ENCODE measurements at regions not wholly inside any gene's neighbourhood (a gene's known extent, or its start where the extent isn't known, plus 50 kb on each side); places are given as distances from the start of the nearest gene placed in this dataset.

GRCh38 chr10:8639486-8640185 lies 585.1 kb downstream of the GATA3 start:
- Mint-ChIP-seq H3K4me3 (no peak overlapping the region), H3K4me1 (no peaks in the 10 kb centered on the region), H3K36me3 (no peaks in the 10 kb centered on the region), H3K9me3 (peaks cover 0 to 8% (median 3%) of the 10 kb centered on the region in 3 donors), H3K27me3 (peaks cover 0 to 12% of the 10 kb centered on the region in 2 donors), H3K27ac (no peak overlapping the region)
- no peak overlapping the region for H3K4me3 ChIP-seq (ENCODE audit: control insufficient read depth in 1 of 2, extremely low read depth in 1 of 2, low read length in 1 of 2)
- POLR2A ChIA-PET = no interaction called here
- no peak for ATAC-seq (replicated peaks in 1 of 4)
- no peaks in the 10 kb centered on the region for H3K4me1 ChIP-seq (ENCODE audit: control insufficient read depth in 1 of 2, extremely low read depth in 1 of 2, insufficient read depth in 2 of 2, low read length in 2 of 2)
- no peaks in the 10 kb centered on the region for H3K9me3 ChIP-seq
- CTCF ChIA-PET = no interaction called here
- H3K27ac ChIP-seq (ENCODE audit: low read length) = no peak overlapping the region
- DNase-seq = no peak
- H3K27me3 ChIP-seq (replicated peaks in 1 of 2; ENCODE audit: control insufficient read depth in 2 of 2, extremely low read depth in 1 of 2, insufficient read depth in 2 of 2, low read length in 1 of 2) = peaks cover 0 to 3% of the 10 kb centered on the region in 2 experiments
- WGBS (ENCODE audit: insufficient coverage) = 80% methylated on average over 1 of the region's 6 CpGs
- no peaks in the 10 kb centered on the region for H3K36me3 ChIP-seq (ENCODE audit: control insufficient read depth in 2 of 2, extremely low read depth in 1 of 2, insufficient read depth in 1 of 2, low read length in 1 of 2)

- H3K4me1 ChIP-seq (ENCODE audit: control insufficient read depth in 1 of 2, extremely low read depth in 1 of 2, insufficient read depth in 2 of 2, low read length in 2 of 2) = no peaks in the 10 kb centered on the region
- H3K4me3 ChIP-seq (ENCODE audit: control insufficient read depth in 1 of 2, extremely low read depth in 1 of 2, low read length in 1 of 2) = no peak overlapping the region
- peaks cover 0 to under 1% of the 10 kb centered on the region in 2 experiments for H3K27me3 ChIP-seq (replicated peaks in 1 of 2; ENCODE audit: control insufficient read depth in 2 of 2, extremely low read depth in 1 of 2, insufficient read depth in 2 of 2, low read length in 1 of 2)
- DNase-seq (no peak), ATAC-seq (replicated peaks in 1 of 4) (no peak)
- no peaks in the 10 kb centered on the region for H3K4me1 Mint-ChIP-seq
- no peaks in the 10 kb centered on the region for H3K36me3 ChIP-seq (ENCODE audit: control insufficient read depth in 2 of 2, extremely low read depth in 1 of 2, insufficient read depth in 1 of 2, low read length in 1 of 2)
- H3K27me3 Mint-ChIP-seq = peaks cover 0 to 12% of the 10 kb centered on the region in 2 donors
- ChIA-PET POLR2A (no interaction called here), CTCF (no interaction called here)
- H3K36me3 Mint-ChIP-seq = no peaks in the 10 kb centered on the region
- H3K9me3 Mint-ChIP-seq = peaks cover 0 to 8% (median 3%) of the 10 kb centered on the region in 3 donors
- WGBS (ENCODE audit: insufficient coverage) = 100% methylated on average over 1 of the region's 3 CpGs
- no peaks in the 10 kb centered on the region for H3K9me3 ChIP-seq
- H3K4me3 Mint-ChIP-seq = no peak overlapping the region
- H3K27ac ChIP-seq (ENCODE audit: low read length) = no peak overlapping the region
- no peak overlapping the region for H3K27ac Mint-ChIP-seq
These were observed 585.8 kb downstream of the GATA3 start for GRCh38 chr10:8640301-8640700.

- no peaks in the 10 kb centered on the region for H3K36me3 ChIP-seq (ENCODE audit: control insufficient read depth in 2 of 2, extremely low read depth in 1 of 2, insufficient read depth in 1 of 2, low read length in 1 of 2)
- H3K9me3 Mint-ChIP-seq = peaks cover 0 to 8% (median 3%) of the 10 kb centered on the region in 3 donors
- H3K4me3 Mint-ChIP-seq = no peak overlapping the region
- no peaks in the 10 kb centered on the region for H3K4me1 Mint-ChIP-seq
- H3K27ac ChIP-seq (ENCODE audit: low read length) = no peak overlapping the region
- DNase-seq (no peak), ATAC-seq (replicated peaks in 1 of 4) (no peak)
- no peak overlapping the region for H3K4me3 ChIP-seq (ENCODE audit: control insufficient read depth in 1 of 2, extremely low read depth in 1 of 2, low read length in 1 of 2)
- ChIA-PET POLR2A (no interaction called here), CTCF (no interaction called here)
- no peaks in the 10 kb centered on the region for H3K4me1 ChIP-seq (ENCODE audit: control insufficient read depth in 1 of 2, extremely low read depth in 1 of 2, insufficient read depth in 2 of 2, low read length in 2 of 2)
- H3K9me3 ChIP-seq = no peaks in the 10 kb centered on the region
- H3K36me3 Mint-ChIP-seq = no peaks in the 10 kb centered on the region
- no peak overlapping the region for H3K27ac Mint-ChIP-seq
- no peaks in the 10 kb centered on the region for H3K27me3 ChIP-seq (replicated peaks in 1 of 2; ENCODE audit: control insufficient read depth in 2 of 2, extremely low read depth in 1 of 2, insufficient read depth in 2 of 2, low read length in 1 of 2)
- H3K27me3 Mint-ChIP-seq = peaks cover 0 to 12% of the 10 kb centered on the region in 2 donors
These were observed 586.4 kb downstream of the GATA3 start for GRCh38 chr10:8640878-8641277.

GRCh38 chr10:8656261-8656660 lies 601.8 kb downstream of the GATA3 start:
- Mint-ChIP-seq H3K9me3 (no peaks in the 10 kb centered on the region), H3K36me3 (no peaks in the 10 kb centered on the region), H3K27ac (no peak overlapping the region), H3K4me3 (no peak overlapping the region), H3K4me1 (no peaks in the 10 kb centered on the region), H3K27me3 (peaks cover 0 to 6% of the 10 kb centered on the region in 2 donors)
- POLR2A ChIA-PET = no interaction called here
- Histone ChIP-seq H3K4me3 (ENCODE audit: control insufficient read depth in 1 of 2, extremely low read depth in 1 of 2, low read length in 1 of 2) (no peak overlapping the region), H3K9me3 (no peaks in the 10 kb centered on the region), H3K27ac (ENCODE audit: low read length) (no peak overlapping the region), H3K36me3 (ENCODE audit: control insufficient read depth in 2 of 2, extremely low read depth in 1 of 2, insufficient read depth in 1 of 2, low read length in 1 of 2) (no peaks in the 10 kb centered on the region), H3K27me3 (replicated peaks in 1 of 2; ENCODE audit: control insufficient read depth in 2 of 2, extremely low read depth in 1 of 2, insufficient read depth in 2 of 2, low read length in 1 of 2) (no peaks in the 10 kb centered on the region), H3K4me1 (ENCODE audit: control insufficient read depth in 1 of 2, extremely low read depth in 1 of 2, insufficient read depth in 2 of 2, low read length in 2 of 2) (no peaks in the 10 kb centered on the region)
- DNase-seq (no peak), ATAC-seq (replicated peaks in 1 of 4) (no peak)
- WGBS (ENCODE audit: insufficient coverage) = 71% methylated on average over 3 of the region's 4 CpGs
- CTCF ChIA-PET = no interaction called here

- CTCF ChIA-PET = no interaction called here
- Mint-ChIP-seq H3K36me3 (no peaks in the 10 kb centered on the region), H3K27ac (no peak overlapping the region), H3K9me3 (no peaks in the 10 kb centered on the region), H3K4me3 (no peak overlapping the region), H3K4me1 (no peaks in the 10 kb centered on the region), H3K27me3 (peaks cover 0 to 9% of the 10 kb centered on the region in 2 donors)
- Histone ChIP-seq H3K27ac (ENCODE audit: low read length) (no peak overlapping the region), H3K9me3 (no peaks in the 10 kb centered on the region), H3K27me3 (replicated peaks in 1 of 2; ENCODE audit: control insufficient read depth in 2 of 2, extremely low read depth in 1 of 2, insufficient read depth in 2 of 2, low read length in 1 of 2) (no peaks in the 10 kb centered on the region), H3K4me1 (ENCODE audit: control insufficient read depth in 1 of 2, extremely low read depth in 1 of 2, insufficient read depth in 2 of 2, low read length in 2 of 2) (no peaks in the 10 kb centered on the region), H3K36me3 (ENCODE audit: control insufficient read depth in 2 of 2, extremely low read depth in 1 of 2, insufficient read depth in 1 of 2, low read length in 1 of 2) (no peaks in the 10 kb centered on the region), H3K4me3 (ENCODE audit: control insufficient read depth in 1 of 2, extremely low read depth in 1 of 2, low read length in 1 of 2) (no peak overlapping the region)
- POLR2A ChIA-PET = interaction anchor here in 1 of 2 donors (0.6 kb wide), 1 partner anchor 487 kb away, joined by 6 read pairs; no protein-coding TSS in a partner anchor
- DNase-seq (no peak), ATAC-seq (replicated peaks in 1 of 4) (no peak)
- WGBS (ENCODE audit: insufficient coverage) = no CpG with 5 or more reads among the region's 2 CpGs
These were observed 605.5 kb downstream of the GATA3 start for GRCh38 chr10:8659982-8660381.

GRCh38 chr10:8661886-8662285 lies 607.4 kb downstream of the GATA3 start:
- no peak overlapping the region for H3K4me3 Mint-ChIP-seq
- Histone ChIP-seq H3K36me3 (ENCODE audit: control insufficient read depth in 2 of 2, extremely low read depth in 1 of 2, insufficient read depth in 1 of 2, low read length in 1 of 2) (no peaks in the 10 kb centered on the region), H3K4me3 (ENCODE audit: control insufficient read depth in 1 of 2, extremely low read depth in 1 of 2, low read length in 1 of 2) (no peak overlapping the region), H3K27ac (ENCODE audit: low read length) (no peak overlapping the region), H3K9me3 (no peaks in the 10 kb centered on the region), H3K4me1 (ENCODE audit: control insufficient read depth in 1 of 2, extremely low read depth in 1 of 2, insufficient read depth in 2 of 2, low read length in 2 of 2) (no peaks in the 10 kb centered on the region), H3K27me3 (replicated peaks in 1 of 2; ENCODE audit: control insufficient read depth in 2 of 2, extremely low read depth in 1 of 2, insufficient read depth in 2 of 2, low read length in 1 of 2) (no peaks in the 10 kb centered on the region)
- H3K9me3 Mint-ChIP-seq = no peaks in the 10 kb centered on the region
- peaks cover 3 to 8% of the 10 kb centered on the region in 2 donors for H3K27me3 Mint-ChIP-seq
- ATAC-seq (replicated peaks in 1 of 4) (no peak), DNase-seq (no peak)
- no peak overlapping the region for H3K27ac Mint-ChIP-seq
- 100% methylated on average over 1 of the region's 3 CpGs for WGBS (ENCODE audit: insufficient coverage)
- ChIA-PET CTCF (no interaction called here), POLR2A (no interaction called here)
- H3K36me3 Mint-ChIP-seq = no peaks in the 10 kb centered on the region
- no peaks in the 10 kb centered on the region for H3K4me1 Mint-ChIP-seq

GRCh38 chr10:8663131-8663530 lies 608.6 kb downstream of the GATA3 start:
- POLR2A ChIA-PET = interaction anchor here in 1 of 2 donors (0.6 kb wide), 1 partner anchor 1169 kb away, joined by 3 read pairs; no protein-coding TSS in a partner anchor
- Histone ChIP-seq H3K27me3 (replicated peaks in 1 of 2; ENCODE audit: control insufficient read depth in 2 of 2, extremely low read depth in 1 of 2, insufficient read depth in 2 of 2, low read length in 1 of 2) (no peaks in the 10 kb centered on the region), H3K9me3 (no peaks in the 10 kb centered on the region), H3K27ac (ENCODE audit: low read length) (no peak overlapping the region), H3K36me3 (ENCODE audit: control insufficient read depth in 2 of 2, extremely low read depth in 1 of 2, insufficient read depth in 1 of 2, low read length in 1 of 2) (no peaks in the 10 kb centered on the region), H3K4me1 (ENCODE audit: control insufficient read depth in 1 of 2, extremely low read depth in 1 of 2, insufficient read depth in 2 of 2, low read length in 2 of 2) (no peaks in the 10 kb centered on the region), H3K4me3 (ENCODE audit: control insufficient read depth in 1 of 2, extremely low read depth in 1 of 2, low read length in 1 of 2) (no peak overlapping the region)
- Mint-ChIP-seq H3K27ac (no peak overlapping the region), H3K4me3 (no peak overlapping the region), H3K27me3 (peaks cover 4 to 8% of the 10 kb centered on the region in 2 donors), H3K36me3 (no peaks in the 10 kb centered on the region), H3K9me3 (peaks cover 0 to 4% (median 0%) of the 10 kb centered on the region in 3 donors), H3K4me1 (no peaks in the 10 kb centered on the region)
- CTCF ChIA-PET = no interaction called here
- no peak for ATAC-seq (replicated peaks in 1 of 4)
- no CpG with 5 or more reads among the region's 2 CpGs for WGBS (ENCODE audit: insufficient coverage)
- no peak for DNase-seq
